Left ventricle myocardium inferior (tissue), 1 donor: ENCODE measurements at regions not wholly inside any gene's neighbourhood (a gene's known extent, or its start where the extent isn't known, plus 50 kb on each side); places are given as distances from the start of the nearest gene placed in this dataset.

Source experiments
- DNase-seq: peaks from one replicate; pipeline ENCODE4 v3.0.0-alpha.2; 2020
- H3K27ac ChIP-seq: fragments of 200-600 bp; replicated peaks from 2 replicates; pipeline ENCODE4 v1.8.0; 2021
- H3K27me3 ChIP-seq: fragments of 200-600 bp; 2 replicates; pipeline ENCODE4 v1.8.0; 2021; ENCODE audit warnings: low read depth
- H3K36me3 ChIP-seq: fragments of 200-600 bp; 2 replicates; pipeline ENCODE4 v1.8.0; 2021
- H3K4me1 ChIP-seq: fragments of 200-600 bp; 2 replicates; pipeline ENCODE4 v1.8.0; 2021
- H3K4me3 ChIP-seq: fragments of 200-600 bp; 2 replicates; pipeline ENCODE4 v1.8.0; 2021; ENCODE audit warnings: mild to moderate bottlenecking, moderate library complexity
- H3K9me3 ChIP-seq: fragments of 200-600 bp; replicated peaks from 2 replicates; pipeline ENCODE4 v1.8.0; 2021
- CTCF ChIP-seq: fragments of 200-600 bp; IDR thresholded peaks from 2 replicates; pipeline ENCODE4 v1.8.0; 2021; ENCODE audit warnings: antibody characterized with exemption, mild to moderate bottlenecking, borderline replicate concordance
- intact Hi-C: fragments of 100-400 bp; cut with micrococcal nuclease; formaldehyde crosslinking; loops from one replicate; pipeline ENCODE4 v1.11.0; 2022
- donor health status: DM: no; HTN: yes; CAD: no; lungs with severe emphysema.

DNA sequence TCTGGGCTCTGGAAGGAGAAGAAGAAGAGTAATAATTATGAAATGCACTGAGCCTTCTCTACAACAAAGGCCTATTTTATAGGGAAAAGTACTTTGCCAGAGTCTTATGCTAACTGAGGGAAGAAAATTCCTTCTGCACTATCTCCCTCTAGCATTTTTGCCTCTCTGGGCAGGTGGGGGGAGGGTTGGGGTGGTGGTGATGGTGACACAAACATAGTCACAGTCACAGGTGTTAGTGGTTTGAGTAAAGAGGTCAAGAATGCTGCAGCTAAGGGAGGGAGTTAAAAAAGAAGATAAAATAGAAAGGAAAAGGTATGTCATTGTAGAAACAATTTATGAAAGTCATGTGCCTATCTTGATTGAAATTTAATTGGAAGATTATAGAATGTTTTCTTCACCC is 140.8 kb upstream of the COL3A1 start:
- no peaks in the 10 kb centered on the region for H3K27me3 ChIP-seq
- no peak overlapping the region for H3K27ac ChIP-seq
- peaks cover 39% of the 10 kb centered on the region for H3K9me3 ChIP-seq
- intact Hi-C loops = no loop called here
- no peaks in the 10 kb centered on the region for H3K4me1 ChIP-seq
- TF ChIP-seq CTCF = no peak
- no peak overlapping the region for H3K4me3 ChIP-seq
- H3K36me3 ChIP-seq = no peaks in the 10 kb centered on the region
- no peak for DNase-seq

GRCh38 chr2:188833799-188834198 is 140.4 kb upstream of the COL3A1 start:
- Histone ChIP-seq H3K36me3 (no peaks in the 10 kb centered on the region), H3K27me3 (no peaks in the 10 kb centered on the region)

GRCh38 chr2:188835006-188835405 is 139.2 kb upstream of the COL3A1 start:
- no peak for TF ChIP-seq CTCF
- H3K27me3 ChIP-seq = no peaks in the 10 kb centered on the region

More at GRCh38 chr2:188833799-188834198, 140.4 kb upstream of the COL3A1 start:
- no peak overlapping the region for H3K27ac ChIP-seq
- TF ChIP-seq CTCF = no peak
- H3K4me1 ChIP-seq = no peaks in the 10 kb centered on the region
- no peak overlapping the region for H3K4me3 ChIP-seq
- intact Hi-C loops = no loop called here
- peaks cover 44% of the 10 kb centered on the region for H3K9me3 ChIP-seq
- no peak for DNase-seq

GRCh38 chr2:188835821-188836220 is 138.4 kb upstream of the COL3A1 start:
- Histone ChIP-seq H3K4me3 (no peak overlapping the region), H3K27me3 (no peaks in the 10 kb centered on the region), H3K36me3 (no peaks in the 10 kb centered on the region), H3K27ac (no peak overlapping the region), H3K4me1 (no peaks in the 10 kb centered on the region), H3K9me3 (peaks cover 44% of the 10 kb centered on the region)
- TF ChIP-seq CTCF = no peak
- intact Hi-C loops = no loop called here
- no peak for DNase-seq

More at GRCh38 chr2:188835006-188835405, 139.2 kb upstream of the COL3A1 start:
- H3K27ac ChIP-seq = no peak overlapping the region
- no peak for DNase-seq
- H3K4me1 ChIP-seq = no peaks in the 10 kb centered on the region
- H3K9me3 ChIP-seq = peaks cover 44% of the 10 kb centered on the region
- H3K4me3 ChIP-seq = no peak overlapping the region
- intact Hi-C loops = no loop called here
- no peaks in the 10 kb centered on the region for H3K36me3 ChIP-seq

- no peaks in the 10 kb centered on the region for H3K36me3 ChIP-seq
- TF ChIP-seq CTCF = no peak
- no peak for DNase-seq
- no peaks in the 10 kb centered on the region for H3K27me3 ChIP-seq
- intact Hi-C loops = no loop called here
- peaks cover 36% of the 10 kb centered on the region for H3K9me3 ChIP-seq
- H3K4me1 ChIP-seq = peaks cover 5% of the 10 kb centered on the region
- H3K4me3 ChIP-seq = no peak overlapping the region
- no peak overlapping the region for H3K27ac ChIP-seq
These were observed 128.5 kb upstream of the COL3A1 start for GRCh38 chr2:188845692-188846091.

GRCh38 chr2:188848887-188849435 is 125.2 kb upstream of the COL3A1 start:
- Histone ChIP-seq H3K4me1 (peaks cover 5% of the 10 kb centered on the region), H3K4me3 (no peak overlapping the region), H3K27ac (peak overlapping the region; percentile 39), H3K9me3 (peaks cover 27% of the 10 kb centered on the region), H3K36me3 (no peaks in the 10 kb centered on the region), H3K27me3 (no peaks in the 10 kb centered on the region)
- no peak for DNase-seq
- TF ChIP-seq CTCF = no peak
- intact Hi-C loops = no loop called here
